MCF 10A (cell line): ENCODE measurements at regions not wholly inside any gene's neighbourhood (a gene's known extent, or its start where the extent isn't known, plus 50 kb on each side); places are given as distances from the start of the nearest gene placed in this dataset.
A peak's percentile ranks its signal among the peaks of the same experiment; 100 is the strongest.

Experiments
- BruUV-seq: library from RNA; stranded (reverse); fragments of 400-500 nt; replicated peaks from 2 replicates; lab custom pipeline; 2021; lab: Mats Ljungman, UMichigan
- CTCF ChIA-PET: fragments of 300-600 bp; sonication (Branson Sonifier 250); formaldehyde crosslinking; extraction: SDS; loops from one replicate; lab custom pipeline; 2021; ENCODE audit warnings: antibody characterized with exemption, inconsistent platforms; lab: Yijun Ruan, JAX
- POLR2A ChIA-PET: fragments of 300-600, 350-650 bp; sonication (Branson Sonifier 250); formaldehyde crosslinking; extraction: SDS; loops from one replicate; lab custom pipeline; 2020; ENCODE audit warnings: antibody characterized with exemption, inconsistent platforms; lab: Yijun Ruan, JAX
- DNase-seq: peaks from one replicate; pipeline ENCODE4 v3.0.0-alpha.2; 2018; ENCODE audit not compliant: unreplicated experiment
- H3K27ac Mint-ChIP-seq: one replicate; pipeline ENCODE4 v1.8.0; 2022; ENCODE audit warnings: mild to moderate bottlenecking, low read depth, mixed read lengths; ENCODE audit not compliant: unreplicated experiment
- H3K27me3 Mint-ChIP-seq: one replicate; pipeline ENCODE4 v1.8.0; 2022; ENCODE audit warnings: mixed read lengths; ENCODE audit not compliant: insufficient read depth, unreplicated experiment
- H3K36me3 Mint-ChIP-seq: one replicate; pipeline ENCODE4 v1.8.0; 2022; ENCODE audit warnings: mild to moderate bottlenecking, moderate library complexity, mixed read lengths; ENCODE audit not compliant: insufficient read depth, unreplicated experiment
- H3K4me1 Mint-ChIP-seq: one replicate; pipeline ENCODE4 v1.8.0; 2022; ENCODE audit warnings: mixed read lengths; ENCODE audit not compliant: insufficient read depth, unreplicated experiment
- H3K4me3 Mint-ChIP-seq: one replicate; pipeline ENCODE4 v1.8.0; 2022; ENCODE audit warnings: mild to moderate bottlenecking, moderate library complexity, mixed read lengths; ENCODE audit not compliant: unreplicated experiment
- H3K9me3 Mint-ChIP-seq: one replicate; pipeline ENCODE4 v1.8.0; 2022; ENCODE audit warnings: mixed read lengths; ENCODE audit not compliant: unreplicated experiment
- CTCF ChIP-seq: fragments of 200-600 bp; IDR thresholded peaks from one replicate; pipeline ENCODE4 v1.8.0; 2022; ENCODE audit warnings: antibody characterized with exemption, mild to moderate bottlenecking; ENCODE audit not compliant: unreplicated experiment
- intact Hi-C: fragments of 100-400 bp; cut with micrococcal nuclease; formaldehyde crosslinking; loops from 2 replicates; pipeline ENCODE4 v1.14.1; 2022

- ChIA-PET POLR2A (interaction anchor here (0.9 kb wide), 1 partner anchor 49 kb away, joined by 3 read pairs; no protein-coding TSS in a partner anchor), CTCF (interaction anchor here (1.2 to 29.7 kb wide), 4 partner anchors 14 to 99 kb away, joined by 3 to 633 read pairs (median 52); partner anchors contain the start of gene FOXI1)
- Mint-ChIP-seq H3K4me3 (no peak overlapping the region), H3K9me3 (no peaks in the 10 kb centered on the region), H3K27ac (no peak overlapping the region), H3K4me1 (peaks cover 7% of the 10 kb centered on the region), H3K36me3 (no peaks in the 10 kb centered on the region), H3K27me3 (no peaks in the 10 kb centered on the region)
- intact Hi-C loops, result no loop called here
- no peak for TF ChIP-seq CTCF
- DNase-seq, result peak; percentile 26
- BruUV-seq, result no TSS peak
These were observed 62.8 kb upstream of the C5orf58 start for GRCh38 chr5:170169996-170170395.

GRCh38 chr5:170171811-170172210 lies 61.0 kb upstream of the C5orf58 start:
- no peak for DNase-seq
- BruUV-seq, result no TSS peak
- no peak overlapping the region for H3K4me3 Mint-ChIP-seq
- no peak for TF ChIP-seq CTCF
- peaks cover 7% of the 10 kb centered on the region for H3K4me1 Mint-ChIP-seq
- H3K36me3 Mint-ChIP-seq, result no peaks in the 10 kb centered on the region
- CTCF ChIA-PET, result interaction anchor here (0.6 to 29.7 kb wide), 5 partner anchors 9 to 73 kb away, joined by 3 to 633 read pairs (median 4); partner anchors contain the start of gene FOXI1
- POLR2A ChIA-PET, result interaction anchor here (0.6 kb wide), 1 partner anchor 18 kb away, joined by 3 read pairs; no protein-coding TSS in a partner anchor
- no peak overlapping the region for H3K27ac Mint-ChIP-seq
- intact Hi-C loops, result no loop called here
- H3K27me3 Mint-ChIP-seq, result no peaks in the 10 kb centered on the region
- H3K9me3 Mint-ChIP-seq, result no peaks in the 10 kb centered on the region

DNA sequence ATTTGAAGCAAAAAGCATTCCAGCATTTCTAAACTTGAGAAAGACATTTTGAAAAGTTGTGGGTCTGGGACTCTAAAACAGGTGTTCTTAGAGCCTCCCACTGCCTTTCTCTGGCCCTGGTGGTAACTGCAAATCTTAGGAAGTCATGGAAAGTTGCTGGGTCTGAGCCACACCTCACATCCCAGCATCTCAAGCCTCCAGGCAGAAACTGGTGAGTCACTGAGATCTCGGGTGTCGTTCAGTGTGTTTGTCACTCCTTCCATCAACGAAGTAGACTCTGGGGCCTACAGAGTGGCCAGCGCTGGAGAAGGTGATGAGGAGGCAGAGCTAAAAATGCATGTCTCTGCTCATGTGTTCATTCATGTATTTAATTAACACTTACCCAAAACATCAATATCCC lies 59.6 kb upstream of the C5orf58 start:
- ChIA-PET POLR2A (interaction anchor here (0.6 to 0.7 kb wide), 2 partner anchors 12 to 15 kb away, joined by 3 to 4 read pairs; no protein-coding TSS in a partner anchor), CTCF (interaction anchor here (0.6 to 29.7 kb wide), 6 partner anchors 11 to 548 kb away, joined by 3 to 633 read pairs (median 4); partner anchors contain the start of gene FOXI1)
- intact Hi-C loops, result no loop called here
- H3K36me3 Mint-ChIP-seq, result no peaks in the 10 kb centered on the region
- H3K9me3 Mint-ChIP-seq, result no peaks in the 10 kb centered on the region
- H3K4me3 Mint-ChIP-seq, result no peak overlapping the region
- BruUV-seq, result no TSS peak
- H3K27ac Mint-ChIP-seq, result no peak overlapping the region
- DNase-seq, result peak; percentile 85
- TF ChIP-seq CTCF, result no peak
- no peaks in the 10 kb centered on the region for H3K27me3 Mint-ChIP-seq
- H3K4me1 Mint-ChIP-seq, result peaks cover 7% of the 10 kb centered on the region

GRCh38 chr5:170173647-170174046 lies 59.1 kb upstream of the C5orf58 start:
- CTCF ChIA-PET, result interaction anchor here (0.6 to 29.7 kb wide), 5 partner anchors 11 to 549 kb away, joined by 3 to 633 read pairs (median 5); partner anchors contain the start of gene FOXI1
- no peaks in the 10 kb centered on the region for H3K9me3 Mint-ChIP-seq
- no TSS peak for BruUV-seq
- intact Hi-C loops, result no loop called here
- DNase-seq, result no peak
- H3K27ac Mint-ChIP-seq, result no peak overlapping the region
- H3K4me3 Mint-ChIP-seq, result no peak overlapping the region
- H3K4me1 Mint-ChIP-seq, result peaks cover 7% of the 10 kb centered on the region
- POLR2A ChIA-PET, result interaction anchor here (0.7 kb wide), 1 partner anchor 12 kb away, joined by 3 read pairs; no protein-coding TSS in a partner anchor
- H3K27me3 Mint-ChIP-seq, result no peaks in the 10 kb centered on the region
- no peaks in the 10 kb centered on the region for H3K36me3 Mint-ChIP-seq
- TF ChIP-seq CTCF, result no peak
